ENCODE measurements at regions not wholly inside any gene's neighbourhood (a gene's known extent, or its start where the extent isn't known, plus 50 kb on each side); places are given as distances from the start of the nearest gene placed in this dataset.

- TF ChIP-seq ZFX (IDR thresholded peaks at IDR 0.05) (no peak), CTCF (conservative IDR thresholded peaks at IDR 0.05) (no peak)
- H3K27ac ChIP-seq = no peak overlapping the region
Observed at GRCh38 chr3:27935492-27935891, 213.4 kb upstream of the EOMES start.

DNA sequence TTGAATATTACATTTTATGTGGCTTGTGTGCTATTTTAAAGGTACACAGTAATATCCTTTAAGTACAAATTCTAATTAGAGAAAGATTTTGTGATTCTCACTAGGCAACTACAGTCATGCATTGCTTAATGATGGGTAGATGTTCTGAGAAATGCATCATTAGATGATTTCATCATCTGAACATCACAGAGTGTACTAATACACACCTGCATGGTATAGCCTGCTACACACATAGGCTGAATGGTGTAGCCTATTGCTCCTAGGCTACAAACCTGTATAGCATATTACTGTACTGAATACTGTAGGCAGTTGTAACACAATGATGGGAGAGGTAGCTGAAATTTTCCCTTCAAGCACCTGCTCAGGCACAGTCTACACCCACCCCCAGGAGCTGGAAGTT is 217.4 kb upstream of the EOMES start:
- no peak overlapping the region for H3K27ac ChIP-seq
- TF ChIP-seq CTCF (conservative IDR thresholded peaks at IDR 0.05) (no peak), ZFX (IDR thresholded peaks at IDR 0.05) (no peak)

- H3K27ac ChIP-seq = no peak overlapping the region
- TF ChIP-seq ZFX (IDR thresholded peaks at IDR 0.05) (no peak), CTCF (conservative IDR thresholded peaks at IDR 0.05) (no peak)
Observed at GRCh38 chr3:27939940-27940339, 217.8 kb upstream of the EOMES start.

DNA sequence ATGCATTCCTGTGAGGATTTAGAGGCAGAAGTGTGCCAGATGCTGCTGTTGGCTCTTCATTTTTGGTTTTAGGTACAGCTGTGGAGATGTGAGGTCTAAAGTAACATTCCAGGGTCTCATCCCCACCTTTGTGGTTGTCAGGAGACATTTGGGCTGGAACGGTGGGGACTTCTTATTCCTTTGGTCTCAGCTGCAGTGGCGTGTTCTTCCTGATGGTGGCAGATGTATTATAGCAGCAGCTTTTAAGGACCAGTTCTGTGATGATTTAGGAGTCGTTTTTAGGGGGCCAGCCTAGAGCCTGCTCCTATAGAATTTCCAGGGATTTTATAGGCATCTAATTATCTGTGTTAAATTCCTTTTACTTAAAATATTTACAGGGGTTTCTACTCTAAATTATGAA is 221.0 kb upstream of the EOMES start:
- TF ChIP-seq ZFX (IDR thresholded peaks at IDR 0.05) (no peak), CTCF (conservative IDR thresholded peaks at IDR 0.05) (peak; percentile 41)
- H3K27ac ChIP-seq = no peak overlapping the region

GRCh38 chr3:27945229-27945628 is 223.1 kb upstream of the EOMES start:
- no peak for TF ChIP-seq ZFX (IDR thresholded peaks at IDR 0.05)
- no peak for TF ChIP-seq CTCF (conservative IDR thresholded peaks at IDR 0.05)
- H3K27ac ChIP-seq = no peak overlapping the region

- no peak overlapping the region for H3K27ac ChIP-seq
- TF ChIP-seq ZFX (IDR thresholded peaks at IDR 0.05) (no peak), CTCF (conservative IDR thresholded peaks at IDR 0.05) (no peak)
Observed at GRCh38 chr3:27960133-27960532, 238.0 kb upstream of the EOMES start.

DNA sequence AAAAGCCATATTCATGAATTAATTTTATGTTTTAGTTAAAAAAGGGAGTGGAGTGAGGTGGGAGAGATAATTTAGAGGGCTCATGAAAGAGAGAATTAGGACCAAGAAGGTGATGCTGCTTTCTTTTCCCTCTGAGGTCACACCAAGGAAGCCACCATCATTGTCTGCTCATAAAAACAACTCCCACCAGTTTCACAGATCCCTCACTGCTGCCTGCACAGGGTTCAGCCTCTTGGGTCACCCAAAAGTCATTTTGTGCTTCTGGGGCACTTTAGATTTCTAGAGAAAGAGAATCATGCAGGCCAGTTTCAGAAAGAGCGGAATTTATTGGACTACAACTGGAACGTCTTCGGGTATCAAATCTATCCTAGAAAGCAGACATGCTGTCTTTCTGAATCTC is 241.4 kb upstream of the EOMES start:
- TF ChIP-seq CTCF (conservative IDR thresholded peaks at IDR 0.05) = no peak
- H3K27ac ChIP-seq = no peak overlapping the region

Data from C4-2B (cell line).